GM12873 (cell line): ENCODE measurements at regions not wholly inside any gene's neighbourhood (a gene's known extent, or its start where the extent isn't known, plus 50 kb on each side); places are given as distances from the start of the nearest gene placed in this dataset.

Source experiments
- TF ChIP-seq, protein P1 (sequence below): IDR thresholded peaks from 2 replicates; pipeline ENCODE4 v1.5.1; 2012; ENCODE audit warnings: low read depth, mild to moderate bottlenecking, moderate library complexity, low read length, control low read depth; ENCODE audit not compliant: insufficient read depth; ENCODE audit errors: missing control alignments

DNA sequence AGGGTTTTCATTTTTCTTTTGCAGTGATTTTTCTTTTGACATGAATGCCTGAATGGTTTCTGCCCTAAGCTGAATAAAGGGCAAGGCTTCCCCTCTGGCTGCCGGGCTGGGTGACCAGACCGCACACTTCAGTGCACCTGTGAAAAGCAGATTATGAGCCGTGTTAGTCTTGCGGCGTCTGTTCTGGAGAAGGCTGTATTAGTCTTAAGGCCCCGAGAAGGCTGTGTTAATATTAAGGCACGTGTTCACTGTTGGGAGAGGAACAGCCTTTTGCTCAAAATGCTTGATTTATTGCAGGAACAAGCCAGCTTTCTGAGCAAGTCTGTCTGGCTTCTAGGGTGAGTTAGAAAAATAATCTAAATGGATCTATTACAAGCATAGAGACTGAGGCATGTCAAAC is 54.7 kb upstream of the DNAH14 start:
- TF ChIP-seq, protein P1, sequence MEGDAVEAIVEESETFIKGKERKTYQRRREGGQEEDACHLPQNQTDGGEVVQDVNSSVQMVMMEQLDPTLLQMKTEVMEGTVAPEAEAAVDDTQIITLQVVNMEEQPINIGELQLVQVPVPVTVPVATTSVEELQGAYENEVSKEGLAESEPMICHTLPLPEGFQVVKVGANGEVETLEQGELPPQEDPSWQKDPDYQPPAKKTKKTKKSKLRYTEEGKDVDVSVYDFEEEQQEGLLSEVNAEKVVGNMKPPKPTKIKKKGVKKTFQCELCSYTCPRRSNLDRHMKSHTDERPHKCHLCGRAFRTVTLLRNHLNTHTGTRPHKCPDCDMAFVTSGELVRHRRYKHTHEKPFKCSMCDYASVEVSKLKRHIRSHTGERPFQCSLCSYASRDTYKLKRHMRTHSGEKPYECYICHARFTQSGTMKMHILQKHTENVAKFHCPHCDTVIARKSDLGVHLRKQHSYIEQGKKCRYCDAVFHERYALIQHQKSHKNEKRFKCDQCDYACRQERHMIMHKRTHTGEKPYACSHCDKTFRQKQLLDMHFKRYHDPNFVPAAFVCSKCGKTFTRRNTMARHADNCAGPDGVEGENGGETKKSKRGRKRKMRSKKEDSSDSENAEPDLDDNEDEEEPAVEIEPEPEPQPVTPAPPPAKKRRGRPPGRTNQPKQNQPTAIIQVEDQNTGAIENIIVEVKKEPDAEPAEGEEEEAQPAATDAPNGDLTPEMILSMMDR = no peak

- TF ChIP-seq, protein P1 = no peak
Observed at GRCh38 chr1:224879162-224879803, 50.2 kb upstream of the DNAH14 start.
